Tibial artery (tissue), 4 donors: ENCODE measurements at regions not wholly inside any gene's neighbourhood (a gene's known extent, or its start where the extent isn't known, plus 50 kb on each side); places are given as distances from the start of the nearest gene placed in this dataset.

Experiments
- DNase-seq, 2 donors: peaks; one replicate each; pipeline ENCODE4 v3.0.0-alpha.2; 2019
- H3K27ac ChIP-seq, 2 donors: fragments of 200-600 bp; sonication (generic) in 1 of 2; 1 replicate in 1 of 2; 2 replicates in 1 of 2; pipeline ENCODE4 v1.5.1; 2018 to 2019; ENCODE audit warnings: mild to moderate bottlenecking in 1 of 2
- H3K27me3 ChIP-seq, 2 donors: fragments of 200-600 bp; sonication (generic) in 1 of 2; one replicate each; pipeline versions ENCODE4 v1.5.1 to v1.6.0; 2016 to 2019
- H3K36me3 ChIP-seq, 3 donors: fragments of 200-600 bp; sonication (generic) in 2 of 3; one replicate each; pipeline ENCODE4 v1.5.1; 2016 to 2019; ENCODE audit warnings: mild to moderate bottlenecking in 2 of 3
- H3K4me1 ChIP-seq, 4 donors: fragments of 200-600 bp; sonication (generic) in 2 of 4; 1 replicate in 3 of 4; 2 replicates in 1 of 4; pipeline ENCODE4 v1.5.1; 2016 to 2019
- H3K4me3 ChIP-seq, 2 donors: fragments of 200-600 bp; sonication (generic) in 1 of 2; 1 replicate in 1 of 2; 2 replicates in 1 of 2; pipeline ENCODE4 v1.5.1; 2018 to 2019; ENCODE audit warnings: mild to moderate bottlenecking in 2 of 2
- H3K9me3 ChIP-seq, 3 donors: fragments of 200-600 bp; sonication (generic) in 1 of 3; one replicate each; pipeline ENCODE4 v1.5.1; 2016 to 2019
- CTCF ChIP-seq, 2 experiments: fragments of 200-600 bp in 1 of 2; fragments of 450-650 bp in 1 of 2; IDR thresholded peaks; one replicate each; pipeline ENCODE4 v1.5.1; 2017 to 2019; ENCODE audit warnings: antibody characterized with exemption in 2 of 2, mild to moderate bottlenecking in 1 of 2, moderate library complexity in 1 of 2
- intact Hi-C: fragments of 100-400 bp; cut with DNase I; formaldehyde crosslinking; loops from one replicate; pipeline ENCODE4 v1.15.0; 2023; ENCODE audit warnings: low total_unique reads

- Histone ChIP-seq H3K27me3 (no peaks in the 10 kb centered on the region), H3K4me3 (no peak overlapping the region), H3K4me1 (peaks cover 0 to 4% (median 0%) of the 10 kb centered on the region in 4 donors), H3K27ac (no peak overlapping the region), H3K9me3 (no peaks in the 10 kb centered on the region), H3K36me3 (no peaks in the 10 kb centered on the region)
- TF ChIP-seq CTCF (IDR thresholded peaks at IDR 0.05), result no peak
- intact Hi-C loops, result no loop called here
- DNase-seq, result no peak
Measured at GRCh38 chr12:47422611-47423010, 283.2 kb downstream of the RPAP3 start.

- no peaks in the 10 kb centered on the region for H3K9me3 ChIP-seq
- no peak overlapping the region for H3K27ac ChIP-seq
- peaks cover 0 to 4% (median 0%) of the 10 kb centered on the region in 4 donors for H3K4me1 ChIP-seq
- intact Hi-C loops, result no loop called here
- H3K36me3 ChIP-seq, result no peaks in the 10 kb centered on the region
- no peaks in the 10 kb centered on the region for H3K27me3 ChIP-seq
- TF ChIP-seq CTCF (IDR thresholded peaks at IDR 0.05), result no peak
- H3K4me3 ChIP-seq, result no peak overlapping the region
- DNase-seq, result no peak
Measured at GRCh38 chr12:47419497-47419896, 286.3 kb downstream of the RPAP3 start.

GRCh38 chr12:47417955-47418354, 287.9 kb downstream of the RPAP3 start:
- TF ChIP-seq CTCF (IDR thresholded peaks at IDR 0.05), result no peak
- Histone ChIP-seq H3K4me3 (no peak overlapping the region), H3K9me3 (no peaks in the 10 kb centered on the region), H3K27ac (no peak overlapping the region), H3K4me1 (peaks cover 0 to 4% (median 0%) of the 10 kb centered on the region in 4 donors), H3K36me3 (no peaks in the 10 kb centered on the region), H3K27me3 (no peaks in the 10 kb centered on the region)
- intact Hi-C loops, result no loop called here
- no peak for DNase-seq

- Histone ChIP-seq H3K4me1 (peaks cover 0 to 6% (median 0%) of the 10 kb centered on the region in 4 donors), H3K4me3 (no peak overlapping the region), H3K27me3 (no peaks in the 10 kb centered on the region), H3K36me3 (no peaks in the 10 kb centered on the region), H3K9me3 (no peaks in the 10 kb centered on the region), H3K27ac (no peak overlapping the region)
- no peak for TF ChIP-seq CTCF (IDR thresholded peaks at IDR 0.05)
- intact Hi-C loops, result no loop called here
- no peak for DNase-seq
Measured at GRCh38 chr12:47417121-47417520, 288.7 kb downstream of the RPAP3 start.

- H3K4me3 ChIP-seq, result no peak overlapping the region
- H3K4me1 ChIP-seq, result peaks cover 0 to 7% (median 0%) of the 10 kb centered on the region in 4 donors
- no peaks in the 10 kb centered on the region for H3K36me3 ChIP-seq
- no peaks in the 10 kb centered on the region for H3K27me3 ChIP-seq
- intact Hi-C loops, result no loop called here
- no peak for TF ChIP-seq CTCF (IDR thresholded peaks at IDR 0.05)
- H3K9me3 ChIP-seq, result no peaks in the 10 kb centered on the region
- no peak overlapping the region for H3K27ac ChIP-seq
- no peak for DNase-seq
Measured at GRCh38 chr12:47415054-47415453, 290.8 kb downstream of the RPAP3 start.

GRCh38 chr12:47414511-47414910, 291.3 kb downstream of the RPAP3 start:
- H3K9me3 ChIP-seq, result no peaks in the 10 kb centered on the region
- DNase-seq, result no peak
- H3K4me3 ChIP-seq, result no peak overlapping the region
- peaks cover 0 to 7% (median 0%) of the 10 kb centered on the region in 4 donors for H3K4me1 ChIP-seq
- H3K27me3 ChIP-seq, result no peaks in the 10 kb centered on the region
- TF ChIP-seq CTCF (IDR thresholded peaks at IDR 0.05), result no peak
- no peaks in the 10 kb centered on the region for H3K36me3 ChIP-seq
- no peak overlapping the region for H3K27ac ChIP-seq
- intact Hi-C loops, result no loop called here
